ENCODE measurements at regions not wholly inside any gene's neighbourhood (a gene's known extent, or its start where the extent isn't known, plus 50 kb on each side); places are given as distances from the start of the nearest gene placed in this dataset.

GRCh38 chr5:125175348-125176004 lies 429.0 kb upstream of the ZNF608 start:
- no peak for TF ChIP-seq CTCF (IDR thresholded peaks at IDR 0.05 in 2 of 3, conservative IDR thresholded peaks at IDR 0.05 in 1 of 3; ENCODE audit: control insufficient read depth in 2 of 3, extremely low read depth in 1 of 3, insufficient read depth in 1 of 3, low read depth in 3 of 3, low read length in 3 of 3)
- TF ChIP-seq CBX3 (IDR thresholded peaks at IDR 0.05; ENCODE audit: borderline replicate concordance, low read depth): no peak
- no peak for TF ChIP-seq NFYB (IDR thresholded peaks at IDR 0.05; ENCODE audit: insufficient read depth, low read depth, low read length)
- no peak for TF ChIP-seq NFIC (IDR thresholded peaks at IDR 0.05; ENCODE audit: low read depth, low read length)
- TF ChIP-seq POLR2AphosphoS5 (IDR thresholded peaks at IDR 0.05; ENCODE audit: low read length): no peak
- no peak for TF ChIP-seq NRF1 (conservative IDR thresholded peaks at IDR 0.05; ENCODE audit: low read depth, low read length)
- TF ChIP-seq TCF7 (IDR thresholded peaks at IDR 0.05; ENCODE audit: borderline replicate concordance): no peak

Measured in GM12878 (cell line).